ENCODE measurements at regions not wholly inside any gene's neighbourhood (a gene's known extent, or its start where the extent isn't known, plus 50 kb on each side); places are given as distances from the start of the nearest gene placed in this dataset.

- FAIRE-seq, result no peak
These were observed 98.7 kb upstream of the PRMT6 start for GRCh38 chr1:106957795-106958194.

GRCh38 chr1:106960412-106960811, 96.1 kb upstream of the PRMT6 start:
- FAIRE-seq, result no peak
- no peak for DNase-seq (ENCODE audit: low spot score in 2 of 2)

More at GRCh38 chr1:106957795-106958194, 98.7 kb upstream of the PRMT6 start:
- no peak for DNase-seq (ENCODE audit: low spot score in 2 of 2)

- FAIRE-seq, result no peak
- no peak for DNase-seq (ENCODE audit: low spot score in 2 of 2)
These were observed 94.8 kb upstream of the PRMT6 start for GRCh38 chr1:106961646-106962045.

GRCh38 chr1:106962591-106962990, 93.9 kb upstream of the PRMT6 start:
- no peak for FAIRE-seq
- no peak for DNase-seq (ENCODE audit: low spot score in 2 of 2)

- FAIRE-seq, result no peak
These were observed 92.0 kb upstream of the PRMT6 start for GRCh38 chr1:106964495-106964894.

GRCh38 chr1:106968644-106969043, 87.8 kb upstream of the PRMT6 start:
- no peak for DNase-seq (ENCODE audit: low spot score in 2 of 2)

More at GRCh38 chr1:106964495-106964894, 92.0 kb upstream of the PRMT6 start:
- DNase-seq (ENCODE audit: low spot score in 2 of 2), result no peak

GRCh38 chr1:106969731-106970130, 86.7 kb upstream of the PRMT6 start:
- DNase-seq (ENCODE audit: low spot score in 2 of 2), result no peak
- FAIRE-seq, result no peak

More at GRCh38 chr1:106968644-106969043, 87.8 kb upstream of the PRMT6 start:
- no peak for FAIRE-seq

GRCh38 chr1:106972074-106972473, 84.4 kb upstream of the PRMT6 start:
- DNase-seq (ENCODE audit: low spot score in 2 of 2) (no peak), FAIRE-seq (no peak)

- FAIRE-seq, result no peak
- no peak for DNase-seq (ENCODE audit: low spot score in 2 of 2)
These were observed 80.5 kb upstream of the PRMT6 start for GRCh38 chr1:106975944-106976343.

- no peak for DNase-seq (ENCODE audit: low spot score in 2 of 2)
- no peak for FAIRE-seq
These were observed 77.8 kb upstream of the PRMT6 start for GRCh38 chr1:106978477-106979322.

- FAIRE-seq, result no peak
These were observed 77.1 kb upstream of the PRMT6 start for GRCh38 chr1:106979371-106979770.

GRCh38 chr1:106980121-106980520, 76.4 kb upstream of the PRMT6 start:
- DNase-seq (ENCODE audit: low spot score in 2 of 2), result no peak

More at GRCh38 chr1:106979371-106979770, 77.1 kb upstream of the PRMT6 start:
- no peak for DNase-seq (ENCODE audit: low spot score in 2 of 2)

GRCh38 chr1:106984801-106985200, 71.7 kb upstream of the PRMT6 start:
- no peak for FAIRE-seq
- no peak for DNase-seq (ENCODE audit: low spot score in 2 of 2)

More at GRCh38 chr1:106980121-106980520, 76.4 kb upstream of the PRMT6 start:
- FAIRE-seq, result no peak

GRCh38 chr1:106986603-106987002, 69.9 kb upstream of the PRMT6 start:
- no peak for FAIRE-seq

GRCh38 chr1:106995970-106996369, 60.5 kb upstream of the PRMT6 start:
- no peak for FAIRE-seq

More at GRCh38 chr1:106986603-106987002, 69.9 kb upstream of the PRMT6 start:
- DNase-seq (ENCODE audit: low spot score in 2 of 2), result no peak

GRCh38 chr1:106998431-106999002, 58.0 kb upstream of the PRMT6 start:
- FAIRE-seq, result no peak
- DNase-seq (ENCODE audit: low spot score in 2 of 2), result no peak

More at GRCh38 chr1:106995970-106996369, 60.5 kb upstream of the PRMT6 start:
- DNase-seq (ENCODE audit: low spot score in 2 of 2), result no peak

- FAIRE-seq (no peak), DNase-seq (ENCODE audit: low spot score in 2 of 2) (no peak)
These were observed 55.6 kb upstream of the PRMT6 start for GRCh38 chr1:107000902-107001301.

- DNase-seq (ENCODE audit: low spot score in 2 of 2), result no peak
- FAIRE-seq, result no peak
These were observed 52.5 kb upstream of the PRMT6 start for GRCh38 chr1:107003972-107004371.

GRCh38 chr1:107004421-107004820, 52.1 kb upstream of the PRMT6 start:
- DNase-seq (ENCODE audit: low spot score in 2 of 2), result no peak
- FAIRE-seq, result no peak
